DOHH2 (cell line): ENCODE measurements at regions not wholly inside any gene's neighbourhood (a gene's known extent, or its start where the extent isn't known, plus 50 kb on each side); places are given as distances from the start of the nearest gene placed in this dataset.

Experiments used
- H3F3A ChIP-seq: fragments of 200-600 bp; sonication (generic), shearing (Covaris generic); 2 replicates; pipeline ENCODE4 v1.6.0; 2016; ENCODE audit warnings: antibody characterized with exemption, mild to moderate bottlenecking; ENCODE audit not compliant: control insufficient read depth, insufficient read depth
- H3K27ac ChIP-seq: fragments of 200-600 bp; sonication (generic); 2 replicates; pipeline ENCODE4 v1.5.1; 2014; ENCODE audit warnings: low read depth, mild to moderate bottlenecking, low read length, moderate library complexity
- H3K27me3 ChIP-seq: fragments of 200-600 bp; sonication (generic); 2 replicates; pipeline ENCODE4 v1.6.1; 2014; ENCODE audit warnings: mild to moderate bottlenecking, low read length, mixed read lengths; ENCODE audit not compliant: control insufficient read depth
- H3K36me3 ChIP-seq: fragments of 200-600 bp; sonication (generic); 2 replicates; pipeline ENCODE4 v1.6.1; 2014; ENCODE audit warnings: mild to moderate bottlenecking, low read length, moderate library complexity, mixed read lengths; ENCODE audit not compliant: control insufficient read depth
- H3K4me1 ChIP-seq: fragments of 200-600 bp; sonication (generic); 2 replicates; pipeline ENCODE4 v1.6.1; 2014; ENCODE audit warnings: mild to moderate bottlenecking, low read length, mixed read lengths; ENCODE audit not compliant: control insufficient read depth
- H3K4me2 ChIP-seq: fragments of 200-600 bp; sonication (generic); 2 replicates; pipeline ENCODE4 v1.6.0; 2014; ENCODE audit warnings: mild to moderate bottlenecking, low read length, moderate library complexity
- H3K4me3 ChIP-seq: fragments of 200-600 bp; sonication (generic); 2 replicates; pipeline ENCODE4 v1.5.1; 2014; ENCODE audit warnings: mild to moderate bottlenecking, low read length, mixed read lengths
- H3K79me2 ChIP-seq: fragments of 200-600 bp; sonication (generic); 2 replicates; pipeline ENCODE4 v1.6.1; 2014; ENCODE audit warnings: mild to moderate bottlenecking, low read length, mixed read lengths; ENCODE audit not compliant: control insufficient read depth
- H3K9me2 ChIP-seq: fragments of 200-600 bp; sonication (generic); replicated peaks from 2 replicates; pipeline ENCODE4 v1.6.1; 2014; ENCODE audit warnings: mild to moderate bottlenecking, low read length, mixed read lengths; ENCODE audit not compliant: control insufficient read depth
- H3K9me3 ChIP-seq: fragments of 200-600 bp; sonication (generic); 2 replicates; pipeline ENCODE4 v1.6.1; 2014; ENCODE audit warnings: antibody characterized with exemption, low read length, mixed read lengths; ENCODE audit not compliant: control insufficient read depth, insufficient read depth
- H4K20me1 ChIP-seq: fragments of 200-600 bp; sonication (generic); 2 replicates; pipeline ENCODE4 v1.6.0; 2014; ENCODE audit warnings: low read depth, mild to moderate bottlenecking, antibody characterized with exemption, low read length, moderate library complexity; ENCODE audit not compliant: control insufficient read depth, insufficient read depth
- EZH2phosphoT487 ChIP-seq: fragments of 200-600 bp; sonication (generic); IDR thresholded peaks from 2 replicates; pipeline ENCODE4 v1.6.1; 2017; ENCODE audit warnings: borderline replicate concordance, mild to moderate bottlenecking, antibody characterized with exemption, low read length, moderate library complexity, mixed read lengths
- TF ChIP-seq, protein P1 (sequence below): fragments of 200-600 bp; sonication (generic); IDR thresholded peaks from one replicate; pipeline ENCODE4 v1.5.1; 2014; ENCODE audit warnings: antibody characterized with exemption, mild to moderate bottlenecking, low read depth, low read length; ENCODE audit not compliant: poor library complexity, severe bottlenecking

DNA sequence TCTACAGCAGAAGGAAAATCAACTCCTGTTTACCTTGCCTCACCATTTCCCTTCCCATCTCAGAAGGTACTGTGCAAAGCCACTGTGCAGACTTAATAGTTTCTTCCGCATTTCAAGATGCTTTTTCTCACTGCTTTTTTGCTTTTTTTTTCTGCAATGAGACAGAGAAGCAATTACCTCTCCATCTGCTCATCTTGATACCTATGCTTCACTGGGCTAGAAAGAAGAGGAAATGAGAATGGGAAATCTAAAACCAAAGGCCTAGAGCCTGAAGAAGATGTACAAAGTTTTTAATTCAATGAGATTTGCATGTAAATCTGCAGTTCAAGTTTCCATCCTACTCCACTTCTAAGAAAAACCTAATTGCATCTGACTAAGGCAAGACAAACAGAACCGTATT is 238.1 kb upstream of the SETMAR start:
- Histone ChIP-seq H3K4me2 (peak overlapping the region; percentile 22; the same call in 1 of the 2 replicates), H3K27ac (no peak overlapping the region), H3K9me3 (no peaks in the 10 kb centered on the region), H3K4me3 (no peak overlapping the region), H3K4me1 (peaks cover 18% of the 10 kb centered on the region), H3F3A (peaks cover 9% of the 10 kb centered on the region), H3K9me2 (no peaks in the 10 kb centered on the region), H4K20me1 (no peaks in the 10 kb centered on the region), H3K79me2 (no peaks in the 10 kb centered on the region), H3K36me3 (no peaks in the 10 kb centered on the region), H3K27me3 (peaks cover 3% of the 10 kb centered on the region; the same call in 1 of the 2 replicates)
- TF ChIP-seq, protein P1, sequence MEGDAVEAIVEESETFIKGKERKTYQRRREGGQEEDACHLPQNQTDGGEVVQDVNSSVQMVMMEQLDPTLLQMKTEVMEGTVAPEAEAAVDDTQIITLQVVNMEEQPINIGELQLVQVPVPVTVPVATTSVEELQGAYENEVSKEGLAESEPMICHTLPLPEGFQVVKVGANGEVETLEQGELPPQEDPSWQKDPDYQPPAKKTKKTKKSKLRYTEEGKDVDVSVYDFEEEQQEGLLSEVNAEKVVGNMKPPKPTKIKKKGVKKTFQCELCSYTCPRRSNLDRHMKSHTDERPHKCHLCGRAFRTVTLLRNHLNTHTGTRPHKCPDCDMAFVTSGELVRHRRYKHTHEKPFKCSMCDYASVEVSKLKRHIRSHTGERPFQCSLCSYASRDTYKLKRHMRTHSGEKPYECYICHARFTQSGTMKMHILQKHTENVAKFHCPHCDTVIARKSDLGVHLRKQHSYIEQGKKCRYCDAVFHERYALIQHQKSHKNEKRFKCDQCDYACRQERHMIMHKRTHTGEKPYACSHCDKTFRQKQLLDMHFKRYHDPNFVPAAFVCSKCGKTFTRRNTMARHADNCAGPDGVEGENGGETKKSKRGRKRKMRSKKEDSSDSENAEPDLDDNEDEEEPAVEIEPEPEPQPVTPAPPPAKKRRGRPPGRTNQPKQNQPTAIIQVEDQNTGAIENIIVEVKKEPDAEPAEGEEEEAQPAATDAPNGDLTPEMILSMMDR, result no peak
- TF ChIP-seq EZH2phosphoT487, result no peak

DNA sequence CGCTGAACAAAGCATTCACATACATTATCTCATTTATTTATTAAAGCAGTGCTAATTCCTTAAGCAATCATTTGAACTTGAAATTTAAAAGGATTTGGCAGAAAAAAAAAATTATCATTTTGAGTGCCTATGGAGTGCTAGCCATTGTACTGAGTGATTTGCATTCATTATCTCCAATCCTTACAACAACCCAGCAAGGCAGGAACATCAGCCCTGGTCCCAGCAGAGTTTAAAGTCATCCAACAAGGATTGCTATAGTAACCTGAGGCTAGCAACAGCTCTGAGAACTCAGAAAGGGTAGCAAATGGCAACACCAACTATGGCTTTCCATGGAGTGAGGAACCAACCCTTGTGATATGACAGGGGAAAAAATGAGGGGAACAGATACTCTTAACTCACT is 237.6 kb upstream of the SETMAR start:
- H3K4me2 ChIP-seq, result no peak overlapping the region
- no peaks in the 10 kb centered on the region for H3K79me2 ChIP-seq
- peaks cover 9% of the 10 kb centered on the region for H3F3A ChIP-seq
- H3K9me2 ChIP-seq, result no peaks in the 10 kb centered on the region
- peaks cover 3% of the 10 kb centered on the region; the same call in 1 of the 2 replicates for H3K27me3 ChIP-seq
- TF ChIP-seq EZH2phosphoT487, result no peak
- TF ChIP-seq, protein P1, result no peak
- no peaks in the 10 kb centered on the region for H3K36me3 ChIP-seq
- no peak overlapping the region for H3K4me3 ChIP-seq
- H3K4me1 ChIP-seq, result peaks cover 18% of the 10 kb centered on the region
- H3K27ac ChIP-seq, result no peak overlapping the region
- H4K20me1 ChIP-seq, result no peaks in the 10 kb centered on the region
- H3K9me3 ChIP-seq, result no peaks in the 10 kb centered on the region

DNA sequence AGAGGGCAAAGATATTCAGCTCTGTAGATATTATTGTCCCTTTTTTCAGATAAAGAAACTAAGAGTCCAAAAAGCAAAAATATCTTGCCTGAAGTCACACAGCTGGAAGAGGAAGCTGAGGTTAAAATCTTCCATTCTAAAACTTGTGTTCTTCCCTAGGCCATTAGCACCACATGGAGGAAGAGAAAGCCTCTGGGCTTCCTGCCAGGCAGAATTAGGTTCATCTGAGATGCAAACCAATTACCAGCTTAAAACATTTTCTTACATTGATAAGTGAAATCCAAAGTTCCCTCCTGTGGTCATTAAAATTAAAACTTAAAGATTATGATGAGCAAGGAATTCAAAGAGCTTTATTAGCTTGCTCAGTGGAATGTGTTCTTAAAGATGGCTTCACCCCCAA is 235.3 kb upstream of the SETMAR start:
- H3K79me2 ChIP-seq, result no peaks in the 10 kb centered on the region
- H4K20me1 ChIP-seq, result no peaks in the 10 kb centered on the region
- H3K4me2 ChIP-seq, result no peak overlapping the region
- no peaks in the 10 kb centered on the region for H3K9me2 ChIP-seq
- peaks cover 18% of the 10 kb centered on the region for H3K4me1 ChIP-seq
- no peaks in the 10 kb centered on the region for H3K27me3 ChIP-seq
- no peak overlapping the region for H3K27ac ChIP-seq
- H3K4me3 ChIP-seq, result no peak overlapping the region
- H3K9me3 ChIP-seq, result no peaks in the 10 kb centered on the region
- no peak for TF ChIP-seq EZH2phosphoT487
- TF ChIP-seq, protein P1, result no peak
- peaks cover 9% of the 10 kb centered on the region for H3F3A ChIP-seq
- no peaks in the 10 kb centered on the region for H3K36me3 ChIP-seq
